Peyer's patch (tissue), 4 donors: ENCODE measurements at regions not wholly inside any gene's neighbourhood (a gene's known extent, or its start where the extent isn't known, plus 50 kb on each side); places are given as distances from the start of the nearest gene placed in this dataset.

Experiments used
- POLR2A ChIP-seq, 2 donors: fragments of 450-650 bp; IDR thresholded peaks; one replicate each; pipeline ENCODE4 v1.5.1; 2017; ENCODE audit warnings: antibody characterized with exemption in 2 of 2, mild to moderate bottlenecking in 2 of 2, moderate library complexity in 2 of 2
- TF ChIP-seq, protein P1 (sequence below), 6 experiments: fragments of 450-650 bp in 4 of 6; fragments of 200-600 bp in 2 of 6; sonication (generic) in 1 of 6; IDR thresholded peaks; one replicate each; pipeline ENCODE4 v1.5.1; 2017 to 2019; ENCODE audit warnings: antibody characterized with exemption in 6 of 6, mild to moderate bottlenecking in 3 of 6, moderate library complexity in 1 of 6

DNA sequence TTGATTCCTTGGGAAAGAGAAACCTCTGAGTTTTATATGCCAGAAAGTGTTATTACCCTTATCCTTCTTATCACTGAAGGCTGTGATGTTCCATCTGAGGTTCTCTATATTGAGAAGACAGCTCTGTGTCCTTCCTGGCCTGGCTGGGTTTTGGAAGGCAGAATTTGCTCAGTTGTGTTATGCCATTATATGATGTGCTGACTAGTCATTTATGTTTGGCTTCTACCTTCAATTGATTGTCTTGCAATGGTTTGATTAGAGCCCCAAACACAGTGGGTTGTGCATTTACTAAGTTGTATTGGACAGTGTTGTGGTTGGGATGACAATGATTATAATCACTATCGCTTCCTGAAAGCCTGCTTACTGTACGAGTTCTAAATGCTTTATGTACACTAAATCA, 265.7 kb downstream of the SNAPC1 start:
- TF ChIP-seq POLR2A (IDR thresholded peaks at IDR 0.05): no peak
- TF ChIP-seq, protein P1, sequence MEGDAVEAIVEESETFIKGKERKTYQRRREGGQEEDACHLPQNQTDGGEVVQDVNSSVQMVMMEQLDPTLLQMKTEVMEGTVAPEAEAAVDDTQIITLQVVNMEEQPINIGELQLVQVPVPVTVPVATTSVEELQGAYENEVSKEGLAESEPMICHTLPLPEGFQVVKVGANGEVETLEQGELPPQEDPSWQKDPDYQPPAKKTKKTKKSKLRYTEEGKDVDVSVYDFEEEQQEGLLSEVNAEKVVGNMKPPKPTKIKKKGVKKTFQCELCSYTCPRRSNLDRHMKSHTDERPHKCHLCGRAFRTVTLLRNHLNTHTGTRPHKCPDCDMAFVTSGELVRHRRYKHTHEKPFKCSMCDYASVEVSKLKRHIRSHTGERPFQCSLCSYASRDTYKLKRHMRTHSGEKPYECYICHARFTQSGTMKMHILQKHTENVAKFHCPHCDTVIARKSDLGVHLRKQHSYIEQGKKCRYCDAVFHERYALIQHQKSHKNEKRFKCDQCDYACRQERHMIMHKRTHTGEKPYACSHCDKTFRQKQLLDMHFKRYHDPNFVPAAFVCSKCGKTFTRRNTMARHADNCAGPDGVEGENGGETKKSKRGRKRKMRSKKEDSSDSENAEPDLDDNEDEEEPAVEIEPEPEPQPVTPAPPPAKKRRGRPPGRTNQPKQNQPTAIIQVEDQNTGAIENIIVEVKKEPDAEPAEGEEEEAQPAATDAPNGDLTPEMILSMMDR (IDR thresholded peaks at IDR 0.05): no peak
